DMS53 treated with DMSO at 0.1 percent for 48 hours (cell line): ENCODE measurements at regions not wholly inside any gene's neighbourhood (a gene's known extent, or its start where the extent isn't known, plus 50 kb on each side); places are given as distances from the start of the nearest gene placed in this dataset.
"Not testable (repeated sequence)": the region's sequence is repeated elsewhere in the genome, so short reads cannot be mapped to it uniquely, and the experiment has no call there.

Experiments
- DNase-seq: peaks from one replicate; lab custom pipeline; 2025; ENCODE audit not compliant: unreplicated experiment; lab: John Stamatoyannopoulos, UW

DNA sequence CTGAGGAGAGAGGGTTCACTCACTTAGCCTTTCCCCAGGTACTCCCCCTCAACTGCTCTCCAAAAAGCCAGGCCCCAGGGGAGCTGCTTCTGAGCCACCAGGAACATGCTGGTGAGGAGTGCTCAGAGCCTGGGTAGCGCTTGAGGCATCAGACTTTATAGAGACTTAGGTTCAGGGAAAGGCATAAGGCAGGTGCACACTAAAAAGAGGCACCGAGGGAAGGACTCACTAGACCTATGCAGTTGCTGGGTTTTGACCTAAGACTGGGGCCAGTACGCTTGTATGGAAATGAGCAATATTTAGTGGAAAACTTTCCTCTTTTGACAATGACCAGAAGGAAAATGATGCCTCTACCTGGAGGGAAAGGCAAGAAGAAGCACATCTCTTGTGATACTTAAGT is 589.1 kb downstream of the RPIA start:
- not testable (repeated sequence) for DNase-seq

DNA sequence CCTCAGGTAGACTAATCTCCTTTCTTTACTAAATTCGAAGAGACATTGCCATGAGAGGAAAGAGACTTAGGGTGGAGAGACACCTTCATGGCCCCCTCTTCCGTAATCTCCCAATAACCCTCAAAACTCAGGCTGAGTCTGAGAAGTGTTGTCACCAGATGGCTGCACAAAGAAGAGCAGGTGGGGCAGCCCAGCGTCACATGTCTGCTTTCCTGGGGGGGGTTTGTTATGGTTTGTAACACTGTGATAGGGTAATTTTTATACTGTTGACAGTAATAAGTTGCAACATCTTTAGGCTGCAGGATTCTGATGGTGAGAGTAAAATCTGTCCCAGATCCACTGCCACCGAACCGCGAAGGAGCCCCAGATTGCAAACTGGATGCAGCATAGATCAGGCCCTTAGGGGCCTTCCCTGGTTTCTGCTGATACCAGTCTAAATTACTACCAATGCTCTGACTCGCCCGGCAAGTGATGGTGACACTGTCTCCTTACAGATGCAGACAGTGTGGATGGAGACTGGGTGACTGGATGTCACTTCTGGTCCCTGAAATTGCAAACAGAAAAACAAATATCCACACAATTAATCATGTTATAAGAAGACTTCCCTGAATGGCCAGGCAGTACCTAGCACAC is 595.1 kb downstream of the RPIA start:
- DNase-seq: not testable (repeated sequence)

DNA sequence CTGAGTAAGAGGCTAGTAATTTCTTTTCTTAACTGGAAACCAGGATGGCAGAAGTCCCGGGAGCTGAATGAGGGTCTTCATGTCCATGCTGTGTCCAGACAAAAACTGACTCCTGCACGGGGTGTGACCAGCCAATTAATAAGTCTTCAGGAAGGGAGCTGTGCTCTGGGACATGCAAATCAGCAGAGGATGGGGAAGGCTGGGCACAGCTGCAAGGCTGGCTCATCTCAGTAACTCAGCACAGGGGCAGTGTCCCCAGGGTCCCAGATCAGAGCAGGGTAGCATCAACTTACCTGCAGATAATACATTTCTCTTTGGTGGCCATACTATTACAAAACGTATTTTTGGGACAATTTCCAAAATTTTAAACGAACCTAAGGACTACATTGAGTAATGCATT is 595.6 kb downstream of the RPIA start:
- not testable (repeated sequence) for DNase-seq

DNA sequence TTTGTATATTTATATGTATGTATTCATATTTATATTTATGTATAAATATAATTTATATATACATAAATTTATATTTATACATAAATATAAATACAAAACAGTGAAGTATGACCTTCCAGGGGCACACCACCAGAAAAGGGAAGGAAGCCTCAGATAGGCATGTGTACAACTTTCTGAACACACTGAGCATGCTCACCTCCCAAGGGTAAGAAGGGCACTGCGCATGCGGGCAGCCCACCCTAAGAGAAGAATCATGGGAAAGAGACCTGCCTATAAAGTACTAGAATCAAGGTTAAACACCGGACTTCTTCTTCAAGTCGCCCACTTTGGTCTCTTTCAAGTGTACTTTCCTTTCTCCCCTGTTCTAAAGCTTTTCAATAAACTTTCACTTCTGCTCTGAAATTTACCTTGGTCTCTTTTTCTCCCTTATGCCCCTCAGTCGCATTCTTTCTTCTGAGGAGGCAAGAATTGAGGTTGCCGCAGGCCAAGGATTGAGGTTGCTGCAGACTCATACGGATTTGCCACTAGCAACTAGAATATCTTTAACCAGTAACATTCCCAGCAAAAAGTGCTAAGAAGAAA is 600.3 kb downstream of the RPIA start:
- DNase-seq: not testable (repeated sequence)

DNA sequence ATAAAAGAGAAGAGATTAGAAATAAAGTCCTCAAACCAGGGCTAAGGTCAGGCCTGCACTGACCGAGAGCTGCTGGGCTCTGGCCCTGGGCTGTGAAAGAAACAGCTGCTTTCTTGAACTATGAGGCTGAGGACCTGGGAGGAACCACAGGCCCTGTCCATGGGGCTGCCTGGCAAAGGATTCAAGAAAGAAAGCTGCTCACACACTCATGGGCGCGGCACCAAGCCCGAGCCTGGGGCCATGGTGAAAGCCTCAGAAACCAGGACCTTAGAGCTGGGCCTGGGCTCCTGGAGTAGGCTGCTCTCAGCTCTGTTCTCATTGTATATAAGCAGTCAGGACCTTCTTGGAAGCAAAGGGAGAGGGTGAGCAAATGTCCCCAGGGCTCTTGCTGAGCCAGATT is 601.9 kb downstream of the RPIA start:
- not testable (repeated sequence) for DNase-seq

DNA sequence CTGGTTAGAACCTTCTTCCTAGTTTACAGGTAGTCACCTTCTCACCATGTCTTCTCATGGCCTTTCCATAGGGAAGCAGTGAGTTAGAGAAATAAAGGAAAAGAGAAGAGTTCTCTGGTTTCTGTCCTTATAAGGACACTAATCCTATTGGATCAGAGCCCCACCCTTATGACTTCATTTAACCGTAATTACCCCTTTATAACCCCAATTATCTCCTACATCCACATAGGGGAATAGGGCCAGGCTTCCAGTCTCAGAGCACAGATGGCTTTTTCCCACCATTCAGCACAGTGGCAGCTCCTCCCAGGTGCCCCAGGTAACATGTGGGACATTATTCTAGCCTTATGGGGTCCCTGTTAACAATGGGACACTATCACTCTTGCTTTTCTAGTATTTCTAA is 602.9 kb downstream of the RPIA start:
- DNase-seq: not testable (repeated sequence)

DNA sequence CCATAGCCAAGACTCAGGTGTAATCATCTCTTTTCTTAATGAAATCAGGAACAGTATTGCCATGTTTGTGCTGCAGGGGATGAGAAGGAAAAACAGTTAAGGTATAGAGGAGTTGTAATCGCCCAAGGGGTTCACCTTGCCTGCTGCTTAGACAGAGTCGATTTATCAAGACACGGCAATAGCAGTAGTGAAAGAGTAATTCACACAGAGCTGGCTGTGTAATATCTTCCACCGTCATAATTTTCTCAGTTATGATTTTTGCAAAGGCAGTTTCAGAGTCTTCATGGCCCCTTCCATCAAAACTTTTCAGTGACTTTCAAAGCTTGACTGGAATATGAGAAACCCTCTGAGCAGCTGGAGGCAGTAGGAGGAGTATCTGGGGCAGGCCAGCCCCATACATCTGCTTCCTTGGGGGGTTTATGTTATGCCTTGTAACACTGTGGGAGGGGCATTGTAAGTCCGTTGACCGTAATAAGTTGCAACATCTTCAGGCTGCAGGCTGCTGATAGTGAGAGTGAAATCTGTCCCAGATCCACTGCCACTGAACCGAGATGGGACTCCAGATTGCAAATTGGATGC is 605.4 kb downstream of the RPIA start:
- DNase-seq: not testable (repeated sequence)

DNA sequence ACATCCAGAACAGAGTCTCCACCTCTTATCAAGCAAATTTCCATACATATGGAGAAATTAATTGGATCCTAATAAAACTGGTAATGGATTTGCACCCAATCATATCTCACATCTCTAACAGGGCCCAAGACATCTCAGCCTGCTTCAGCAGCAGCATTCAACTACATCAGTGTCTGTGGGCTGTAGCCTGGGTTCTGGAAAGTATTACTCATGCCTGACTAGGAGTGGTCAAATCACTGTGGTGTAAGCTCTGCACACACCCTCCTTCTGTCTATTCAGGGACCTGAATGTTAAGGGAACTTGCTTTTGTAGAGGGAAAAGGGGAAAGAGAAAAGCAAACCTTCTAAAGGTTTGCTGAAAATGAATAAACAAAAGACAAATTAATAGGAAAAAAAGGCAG is 607.7 kb downstream of the RPIA start:
- not testable (repeated sequence) for DNase-seq

DNA sequence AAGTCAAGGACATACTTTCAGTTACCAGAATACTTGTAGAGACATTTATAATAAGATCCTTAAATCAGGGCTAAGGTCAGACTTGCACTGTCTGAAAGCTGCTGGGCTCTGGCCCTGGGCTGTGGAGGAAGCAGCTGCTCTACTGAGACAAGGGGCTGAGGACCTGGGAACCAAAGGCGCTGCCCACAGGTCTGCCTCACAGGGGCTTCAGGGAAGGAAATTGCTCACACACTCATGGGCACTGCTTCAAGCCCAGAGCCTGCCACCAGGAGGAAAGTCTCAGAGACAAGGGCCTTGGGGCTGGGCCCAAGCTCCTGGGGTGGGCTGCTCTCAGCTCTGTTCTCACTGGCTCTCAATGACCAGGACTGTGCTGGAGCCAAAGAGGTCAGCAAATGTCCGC is 614.1 kb downstream of the RPIA start:
- DNase-seq: not testable (repeated sequence)

DNA sequence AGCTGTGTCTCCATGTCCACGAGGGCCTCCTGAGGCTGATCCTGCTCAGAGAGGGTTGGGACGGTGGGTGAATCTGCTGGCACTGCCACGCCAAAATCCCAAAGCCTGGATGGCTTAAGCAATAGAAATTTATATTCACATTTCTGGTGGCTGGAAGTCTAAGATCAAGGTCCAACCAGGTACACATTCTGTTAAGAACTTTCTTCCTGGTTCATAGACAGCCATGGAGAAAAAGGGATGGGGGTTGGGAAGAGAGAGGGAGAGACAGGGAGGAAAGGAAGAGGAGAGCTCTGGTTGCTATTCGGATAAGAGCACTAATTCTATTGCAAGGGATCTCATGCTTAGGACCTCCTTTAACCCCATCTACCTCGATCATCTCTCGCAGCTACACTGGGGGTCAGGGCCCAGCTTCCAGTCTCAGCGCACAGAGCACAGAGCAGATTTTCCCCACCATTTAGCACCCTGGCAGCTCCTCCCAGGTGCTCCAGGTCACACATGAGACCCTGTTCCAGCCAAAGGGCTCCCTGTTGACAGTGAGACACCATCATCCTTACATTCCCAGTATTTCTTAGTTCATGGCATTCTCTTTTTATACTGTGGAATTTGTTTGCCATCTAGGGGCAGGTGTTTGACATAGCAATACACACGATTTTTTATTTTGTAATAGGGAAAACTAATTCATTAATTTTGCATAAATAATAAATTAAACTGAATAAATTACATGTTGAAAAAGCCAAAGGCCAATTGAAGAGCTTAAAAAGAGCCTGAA is 615.6 kb downstream of the RPIA start:
- not testable (repeated sequence) for DNase-seq

DNA sequence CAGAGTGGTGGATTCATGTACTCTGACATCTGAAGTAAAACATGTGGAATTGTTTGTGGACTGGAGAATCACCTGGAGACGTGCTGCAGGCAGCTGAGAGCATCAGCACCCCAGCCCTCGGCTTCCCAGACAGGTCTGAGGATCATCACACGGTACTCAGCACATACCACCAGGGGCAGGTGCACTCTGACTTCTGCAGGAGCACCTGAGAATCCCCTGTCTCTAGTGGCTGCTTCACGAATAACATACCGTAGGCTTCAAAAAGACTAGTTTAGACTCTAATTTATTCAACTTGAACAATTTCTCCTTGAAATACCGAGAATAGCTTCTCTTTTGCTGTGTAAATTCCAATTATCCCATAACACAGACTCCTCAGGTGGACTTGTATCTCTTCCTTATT is 627.5 kb downstream of the RPIA start:
- DNase-seq: not testable (repeated sequence)

DNA sequence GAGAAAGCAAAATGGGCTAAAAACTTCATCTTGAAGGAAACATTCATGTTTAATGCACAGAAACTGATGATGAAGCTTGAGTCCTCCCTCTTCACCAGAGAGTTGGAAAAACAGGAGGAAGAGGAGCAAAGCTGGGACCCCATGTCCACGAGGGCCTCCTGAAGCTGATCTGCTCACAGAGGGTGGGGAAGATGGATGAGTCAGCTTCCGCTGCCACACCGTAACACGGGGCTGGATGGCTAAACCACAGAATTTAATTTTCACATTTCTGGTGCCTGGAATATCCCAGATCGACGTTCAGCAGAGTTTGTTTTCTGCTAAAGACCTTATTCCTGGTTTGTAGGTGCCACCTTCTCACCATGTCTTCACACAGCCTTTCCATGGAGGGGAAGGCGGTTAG is 634.4 kb downstream of the RPIA start:
- not testable (repeated sequence) for DNase-seq

DNA sequence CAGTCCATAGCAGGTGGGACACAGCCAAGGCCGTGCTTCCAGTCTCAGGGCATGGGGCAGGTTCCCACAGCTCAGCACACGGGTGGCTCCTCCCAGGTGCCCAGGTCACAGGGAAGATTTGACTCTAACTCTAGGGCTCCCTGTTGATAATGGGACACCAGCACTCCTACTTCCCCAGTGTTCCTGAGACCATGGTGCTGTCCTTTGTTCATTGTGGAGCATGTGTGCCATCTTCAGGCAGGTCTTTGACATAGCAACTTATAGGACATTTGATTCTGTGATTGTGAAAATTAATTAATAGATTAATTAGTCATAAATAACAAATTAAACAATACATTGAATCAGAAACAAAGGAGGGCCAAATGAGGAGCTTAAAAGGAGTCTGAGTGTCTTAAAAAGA is 635.0 kb downstream of the RPIA start:
- DNase-seq: not testable (repeated sequence)

DNA sequence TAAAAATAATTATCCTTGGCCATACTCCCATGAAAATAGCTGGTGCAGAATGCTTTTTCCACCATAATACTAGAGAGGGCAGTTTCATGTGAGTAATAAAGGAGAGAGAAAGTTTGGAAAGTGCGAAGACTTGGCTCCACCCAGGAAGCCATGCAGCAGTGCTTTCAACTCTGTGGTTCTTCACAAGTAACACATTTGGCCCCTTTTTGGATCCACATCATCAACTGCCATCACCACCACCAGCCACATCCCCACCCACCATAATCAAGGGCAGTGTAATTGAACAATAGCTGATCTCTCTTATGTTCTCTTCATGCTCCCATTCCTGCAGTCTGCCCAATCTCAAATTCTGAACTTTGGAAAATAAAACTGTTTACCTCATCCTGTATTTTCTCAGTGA is 637.3 kb downstream of the RPIA start:
- not testable (repeated sequence) for DNase-seq
